ENCODE measurements at regions not wholly inside any gene's neighbourhood (a gene's known extent, or its start where the extent isn't known, plus 50 kb on each side); places are given as distances from the start of the nearest gene placed in this dataset.
"Not testable (repeated sequence)": the region's sequence is repeated elsewhere in the genome, so short reads cannot be mapped to it uniquely, and the experiment has no call there.

- DNase-seq, result no peak
Observed at GRCh38 chr6:112886415-112886814, 539.3 kb downstream of the RFPL4B start.

GRCh38 chr6:112887424-112887823 is 540.3 kb downstream of the RFPL4B start:
- not testable (repeated sequence) for DNase-seq

GRCh38 chr6:112899541-112899940 is 552.4 kb downstream of the RFPL4B start:
- no peak for DNase-seq

GRCh38 chr6:112903361-112903760 is 556.2 kb downstream of the RFPL4B start:
- DNase-seq, result no peak

GRCh38 chr6:112906726-112907125 is 559.6 kb downstream of the RFPL4B start:
- peak; percentile 72 for DNase-seq

- no peak for DNase-seq
Observed at GRCh38 chr6:112909781-112910180, 562.7 kb downstream of the RFPL4B start.

- no peak for DNase-seq
Observed at GRCh38 chr6:112910256-112910655, 563.1 kb downstream of the RFPL4B start.

GRCh38 chr6:112911959-112912358 is 564.8 kb downstream of the RFPL4B start:
- DNase-seq, result no peak

GRCh38 chr6:112912416-112913101 is 565.4 kb downstream of the RFPL4B start:
- no peak for DNase-seq

GRCh38 chr6:112919744-112920143 is 572.6 kb downstream of the RFPL4B start:
- DNase-seq, result not testable (repeated sequence)

- no peak for DNase-seq
Observed at GRCh38 chr6:112920994-112921393, 573.9 kb downstream of the RFPL4B start.

- no peak for DNase-seq
Observed at GRCh38 chr6:112923940-112924587, 576.9 kb downstream of the RFPL4B start.

GRCh38 chr6:112925702-112926101 is 578.6 kb downstream of the RFPL4B start:
- no peak for DNase-seq

- no peak for DNase-seq
Observed at GRCh38 chr6:112927641-112928320, 580.7 kb downstream of the RFPL4B start.

GRCh38 chr6:112929641-112930040 is 582.5 kb downstream of the RFPL4B start:
- DNase-seq, result no peak

GRCh38 chr6:112931832-112932231 is 584.7 kb downstream of the RFPL4B start:
- no peak for DNase-seq

- DNase-seq, result no peak
Observed at GRCh38 chr6:112933947-112934346, 586.8 kb downstream of the RFPL4B start.

GRCh38 chr6:112934433-112935327 is 587.5 kb downstream of the RFPL4B start:
- no peak for DNase-seq

- DNase-seq, result no peak
Observed at GRCh38 chr6:112935402-112936078, 588.4 kb downstream of the RFPL4B start.

GRCh38 chr6:112936079-112936472 is 588.9 kb downstream of the RFPL4B start:
- DNase-seq, result no peak

GRCh38 chr6:112936504-112936903 is 589.4 kb downstream of the RFPL4B start:
- DNase-seq, result no peak

- not testable (repeated sequence) for DNase-seq
Observed at GRCh38 chr6:112937690-112938089, 590.6 kb downstream of the RFPL4B start.
